ENCODE measurements at regions not wholly inside any gene's neighbourhood (a gene's known extent, or its start where the extent isn't known, plus 50 kb on each side); places are given as distances from the start of the nearest gene placed in this dataset.

DNA sequence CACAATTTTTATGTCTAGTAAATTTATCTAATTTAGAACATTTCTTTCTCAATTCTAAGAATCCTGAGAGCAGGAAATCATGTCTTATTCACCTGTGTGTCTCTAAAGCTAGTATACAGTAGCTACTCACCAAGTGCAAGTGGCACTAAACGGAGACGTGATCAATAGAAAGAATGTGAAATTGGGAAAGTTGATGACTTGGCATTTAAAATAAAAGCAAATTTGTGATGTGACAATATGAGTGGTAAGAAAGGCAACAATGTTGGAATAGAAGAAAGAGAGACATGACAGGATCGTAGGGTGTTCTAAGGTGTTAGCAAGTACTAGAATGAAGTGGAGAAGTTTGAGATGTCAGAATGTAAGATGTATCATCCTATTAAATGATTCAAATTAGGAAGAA is 725.9 kb downstream of the BCKDHB start:
- Histone ChIP-seq H3K9ac (ENCODE audit: low read depth, low read length, poor library complexity) (no peak overlapping the region), H3K79me1 (ENCODE audit: low read depth, low read length) (no peaks in the 10 kb centered on the region), H3K18ac (ENCODE audit: low read length) (no peak overlapping the region), H3K23ac (ENCODE audit: low read depth, low read length, poor library complexity) (no peak overlapping the region), H4K91ac (ENCODE audit: low read depth, low read length, poor library complexity) (no peak overlapping the region), H3K4me2 (ENCODE audit: insufficient read depth, low read length, poor library complexity, severe bottlenecking) (no peak overlapping the region), H3K4me1 (ENCODE audit: control insufficient read depth in 2 of 2, insufficient read depth in 1 of 2, low read depth in 1 of 2, low read length in 2 of 2) (no peaks in the 10 kb centered on the region), H3K27ac (replicated peaks; ENCODE audit: low read length) (no peak overlapping the region), H3K4me3 (ENCODE audit: low read length in 2 of 2) (no peak overlapping the region), H2BK15ac (ENCODE audit: low read length) (no peak overlapping the region), H4K8ac (ENCODE audit: low read depth, low read length) (no peak overlapping the region), H2BK12ac (ENCODE audit: low read length) (no peak overlapping the region), H3K14ac (ENCODE audit: low read length) (no peak overlapping the region), H3K9me3 (replicated peaks in 1 of 2; ENCODE audit: control insufficient read depth in 2 of 2, insufficient read depth in 1 of 2, low read depth in 1 of 2, low read length in 2 of 2) (no peaks in the 10 kb centered on the region), H2BK5ac (ENCODE audit: low read length) (no peak overlapping the region), H2BK120ac (ENCODE audit: low read depth, low read length) (no peak overlapping the region), H3K36me3 (replicated peaks in 1 of 2; ENCODE audit: control insufficient read depth in 2 of 2, insufficient read depth in 2 of 2, low read length in 2 of 2) (no peaks in the 10 kb centered on the region), H2AFZ (ENCODE audit: low read length) (no peak overlapping the region), H3K4ac (ENCODE audit: low read length) (no peak overlapping the region), H3K27me3 (ENCODE audit: control insufficient read depth in 3 of 3, insufficient read depth in 3 of 3, low read depth in 1 of 3, low read length in 3 of 3) (no peaks in the 10 kb centered on the region), H2AK5ac (ENCODE audit: low read depth, low read length) (no peak overlapping the region)
- no peak for DNase-seq (ENCODE audit: low spot score)
- no CpG with 5 or more reads among the region's 3 CpGs for WGBS, 2 donors (ENCODE audit: extremely low coverage in 2 of 2, insufficient read length in 2 of 2, insufficient replicate concordance in 1 of 2)

DNA sequence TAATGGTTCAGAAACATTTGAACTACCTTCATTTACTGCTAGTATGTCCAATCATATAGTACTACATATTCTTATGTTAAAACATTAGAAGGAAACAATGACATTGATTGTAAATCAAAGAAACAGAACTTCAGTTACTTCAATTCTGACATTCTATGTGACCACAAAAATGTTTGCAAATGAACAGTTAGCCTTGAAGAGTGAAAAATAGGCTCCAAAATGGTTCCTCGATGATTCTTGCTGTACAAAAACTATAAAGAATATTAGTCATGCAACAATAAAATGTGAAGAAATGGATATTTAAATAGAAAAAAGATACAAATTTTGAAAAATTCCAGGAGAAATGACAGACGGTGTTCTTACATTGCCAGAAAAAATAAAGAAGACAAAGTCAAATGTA is 686.9 kb downstream of the BCKDHB start:
- no peak overlapping the region for H2BK12ac ChIP-seq (ENCODE audit: low read length)
- no CpG with 5 or more reads among the region's 2 CpGs for WGBS, 2 donors (ENCODE audit: extremely low coverage in 2 of 2, insufficient read length in 2 of 2, insufficient replicate concordance in 1 of 2)
- H3K79me1 ChIP-seq (ENCODE audit: low read depth, low read length) = no peaks in the 10 kb centered on the region
- no peak overlapping the region for H2BK120ac ChIP-seq (ENCODE audit: low read depth, low read length)
- H4K91ac ChIP-seq (ENCODE audit: low read depth, low read length, poor library complexity) = no peak overlapping the region
- DNase-seq (ENCODE audit: low spot score) = no peak
- no peaks in the 10 kb centered on the region for H3K9me3 ChIP-seq (replicated peaks in 1 of 2; ENCODE audit: control insufficient read depth in 2 of 2, insufficient read depth in 1 of 2, low read depth in 1 of 2, low read length in 2 of 2)
- H4K8ac ChIP-seq (ENCODE audit: low read depth, low read length) = no peak overlapping the region
- no peaks in the 10 kb centered on the region for H3K27me3 ChIP-seq (ENCODE audit: control insufficient read depth in 3 of 3, insufficient read depth in 3 of 3, low read depth in 1 of 3, low read length in 3 of 3)
- H2AK5ac ChIP-seq (ENCODE audit: low read depth, low read length) = no peak overlapping the region
- no peak overlapping the region for H2BK15ac ChIP-seq (ENCODE audit: low read length)
- no peaks in the 10 kb centered on the region for H3K36me3 ChIP-seq (replicated peaks in 1 of 2; ENCODE audit: control insufficient read depth in 2 of 2, insufficient read depth in 2 of 2, low read length in 2 of 2)
- no peaks in the 10 kb centered on the region for H3K4me1 ChIP-seq (ENCODE audit: control insufficient read depth in 2 of 2, insufficient read depth in 1 of 2, low read depth in 1 of 2, low read length in 2 of 2)
- H2BK5ac ChIP-seq (ENCODE audit: low read length) = no peak overlapping the region
- no peak overlapping the region for H2AFZ ChIP-seq (ENCODE audit: low read length)
- H3K4me2 ChIP-seq (ENCODE audit: insufficient read depth, low read length, poor library complexity, severe bottlenecking) = no peak overlapping the region
- H3K18ac ChIP-seq (ENCODE audit: low read length) = no peak overlapping the region
- no peak overlapping the region for H3K27ac ChIP-seq (replicated peaks; ENCODE audit: low read length)
- no peak overlapping the region for H3K14ac ChIP-seq (ENCODE audit: low read length)
- no peak overlapping the region for H3K9ac ChIP-seq (ENCODE audit: low read depth, low read length, poor library complexity)
- no peak overlapping the region for H3K4ac ChIP-seq (ENCODE audit: low read length)
- H3K23ac ChIP-seq (ENCODE audit: low read depth, low read length, poor library complexity) = no peak overlapping the region
- H3K4me3 ChIP-seq (ENCODE audit: low read length in 2 of 2) = no peak overlapping the region

DNA sequence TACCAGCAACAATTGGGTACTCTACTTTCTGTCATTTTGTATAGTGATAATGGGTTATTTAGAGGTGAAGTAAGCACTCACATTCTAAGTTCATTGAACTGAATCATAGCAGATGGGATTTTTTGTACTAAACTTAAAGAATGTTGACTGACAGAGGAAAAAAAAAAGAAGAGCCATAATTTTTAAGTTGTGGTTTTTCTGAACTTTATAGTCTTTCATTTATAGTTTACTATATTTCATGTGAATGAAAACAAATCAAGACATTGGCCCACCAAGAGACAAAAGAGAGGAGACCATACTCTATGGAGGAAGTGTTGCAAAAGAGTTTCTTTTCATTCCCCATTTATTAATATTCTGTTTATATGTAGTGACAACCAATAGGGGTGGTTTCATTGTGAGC is 685.7 kb downstream of the BCKDHB start:
- no peak overlapping the region for H2AK5ac ChIP-seq (ENCODE audit: low read depth, low read length)
- no peaks in the 10 kb centered on the region for H3K9me3 ChIP-seq (replicated peaks in 1 of 2; ENCODE audit: control insufficient read depth in 2 of 2, insufficient read depth in 1 of 2, low read depth in 1 of 2, low read length in 2 of 2)
- no peaks in the 10 kb centered on the region for H3K36me3 ChIP-seq (replicated peaks in 1 of 2; ENCODE audit: control insufficient read depth in 2 of 2, insufficient read depth in 2 of 2, low read length in 2 of 2)
- no peak overlapping the region for H3K27ac ChIP-seq (replicated peaks; ENCODE audit: low read length)
- H3K4me2 ChIP-seq (ENCODE audit: insufficient read depth, low read length, poor library complexity, severe bottlenecking) = no peak overlapping the region
- H2AFZ ChIP-seq (ENCODE audit: low read length) = no peak overlapping the region
- H3K4ac ChIP-seq (ENCODE audit: low read length) = no peak overlapping the region
- H3K4me1 ChIP-seq (ENCODE audit: control insufficient read depth in 2 of 2, insufficient read depth in 1 of 2, low read depth in 1 of 2, low read length in 2 of 2) = no peaks in the 10 kb centered on the region
- no peak overlapping the region for H3K14ac ChIP-seq (ENCODE audit: low read length)
- no peaks in the 10 kb centered on the region for H3K79me1 ChIP-seq (ENCODE audit: low read depth, low read length)
- no peak overlapping the region for H2BK5ac ChIP-seq (ENCODE audit: low read length)
- no peak overlapping the region for H2BK12ac ChIP-seq (ENCODE audit: low read length)
- no peak overlapping the region for H3K4me3 ChIP-seq (ENCODE audit: low read length in 2 of 2)
- no peak for DNase-seq (ENCODE audit: low spot score)
- no peak overlapping the region for H4K8ac ChIP-seq (ENCODE audit: low read depth, low read length)
- no peak overlapping the region for H2BK15ac ChIP-seq (ENCODE audit: low read length)
- no peak overlapping the region for H3K9ac ChIP-seq (ENCODE audit: low read depth, low read length, poor library complexity)
- no peak overlapping the region for H3K23ac ChIP-seq (ENCODE audit: low read depth, low read length, poor library complexity)
- no peak overlapping the region for H4K91ac ChIP-seq (ENCODE audit: low read depth, low read length, poor library complexity)
- no peaks in the 10 kb centered on the region for H3K27me3 ChIP-seq (ENCODE audit: control insufficient read depth in 3 of 3, insufficient read depth in 3 of 3, low read depth in 1 of 3, low read length in 3 of 3)
- H2BK120ac ChIP-seq (ENCODE audit: low read depth, low read length) = no peak overlapping the region
- no peak overlapping the region for H3K18ac ChIP-seq (ENCODE audit: low read length)

DNA sequence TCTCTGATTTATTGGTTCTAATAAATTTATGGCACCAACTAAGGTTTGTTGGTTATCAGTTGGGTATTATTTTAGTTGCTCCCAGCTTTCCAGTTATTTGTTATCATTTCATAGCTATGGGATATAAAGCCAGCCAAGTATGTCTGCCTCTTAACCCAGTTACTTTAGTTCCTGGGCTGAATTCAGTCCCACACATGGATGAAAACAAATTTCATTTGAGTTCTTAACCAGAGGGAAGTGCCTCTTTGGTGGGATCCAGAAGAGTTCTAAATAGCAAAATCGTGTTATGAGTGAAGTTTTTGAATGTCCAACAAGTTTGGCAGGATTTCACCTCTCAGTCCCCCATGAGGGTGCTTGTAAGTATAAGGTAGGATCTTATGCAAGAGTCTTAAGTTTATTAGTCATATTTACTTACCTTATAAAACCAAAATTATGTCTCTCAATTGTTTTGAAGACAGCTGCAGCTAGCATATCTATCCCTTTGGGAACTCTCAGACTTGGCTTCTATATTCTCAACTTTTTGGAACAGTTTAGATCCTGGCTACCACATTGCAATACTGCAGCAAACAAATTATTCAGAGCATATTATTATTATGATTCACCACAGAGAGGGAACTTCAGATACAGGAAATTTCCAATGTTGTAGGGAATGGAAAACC is 683.6 kb downstream of the BCKDHB start:
- Histone ChIP-seq H4K91ac (ENCODE audit: low read depth, low read length, poor library complexity) (no peak overlapping the region), H3K9me3 (replicated peaks in 1 of 2; ENCODE audit: control insufficient read depth in 2 of 2, insufficient read depth in 1 of 2, low read depth in 1 of 2, low read length in 2 of 2) (no peaks in the 10 kb centered on the region), H4K8ac (ENCODE audit: low read depth, low read length) (no peak overlapping the region), H2BK12ac (ENCODE audit: low read length) (no peak overlapping the region), H3K4me3 (ENCODE audit: low read length in 2 of 2) (no peak overlapping the region), H3K36me3 (replicated peaks in 1 of 2; ENCODE audit: control insufficient read depth in 2 of 2, insufficient read depth in 2 of 2, low read length in 2 of 2) (no peaks in the 10 kb centered on the region), H3K9ac (ENCODE audit: low read depth, low read length, poor library complexity) (no peak overlapping the region), H3K27me3 (ENCODE audit: control insufficient read depth in 3 of 3, insufficient read depth in 3 of 3, low read depth in 1 of 3, low read length in 3 of 3) (no peaks in the 10 kb centered on the region), H3K4me2 (ENCODE audit: insufficient read depth, low read length, poor library complexity, severe bottlenecking) (no peak overlapping the region), H3K23ac (ENCODE audit: low read depth, low read length, poor library complexity) (no peak overlapping the region), H2BK15ac (ENCODE audit: low read length) (no peak overlapping the region), H2BK5ac (ENCODE audit: low read length) (no peak overlapping the region), H2AK5ac (ENCODE audit: low read depth, low read length) (no peak overlapping the region), H2BK120ac (ENCODE audit: low read depth, low read length) (no peak overlapping the region), H3K27ac (replicated peaks; ENCODE audit: low read length) (no peak overlapping the region), H3K4ac (ENCODE audit: low read length) (no peak overlapping the region), H3K18ac (ENCODE audit: low read length) (no peak overlapping the region), H3K4me1 (ENCODE audit: control insufficient read depth in 2 of 2, insufficient read depth in 1 of 2, low read depth in 1 of 2, low read length in 2 of 2) (no peaks in the 10 kb centered on the region), H2AFZ (ENCODE audit: low read length) (no peak overlapping the region), H3K79me1 (ENCODE audit: low read depth, low read length) (no peaks in the 10 kb centered on the region), H3K14ac (ENCODE audit: low read length) (no peak overlapping the region)
- no CpG with 5 or more reads among the region's 1 CpG for WGBS, 2 donors (ENCODE audit: extremely low coverage in 2 of 2, insufficient read length in 2 of 2, insufficient replicate concordance in 1 of 2)
- DNase-seq (ENCODE audit: low spot score) = no peak

Data from neuronal stem cell (in vitro differentiated cells).